A172 (cell line): ENCODE measurements at regions not wholly inside any gene's neighbourhood (a gene's known extent, or its start where the extent isn't known, plus 50 kb on each side); places are given as distances from the start of the nearest gene placed in this dataset.

Experiments used
- DNase-seq: peaks from one replicate; pipeline ENCODE4 v3.0.0-alpha.2; 2015; ENCODE audit warnings: low spot score

- DNase-seq: peak; percentile 20
Observed at GRCh38 chr1:29673669-29674626, 437.6 kb downstream of the PTPRU start.

DNA sequence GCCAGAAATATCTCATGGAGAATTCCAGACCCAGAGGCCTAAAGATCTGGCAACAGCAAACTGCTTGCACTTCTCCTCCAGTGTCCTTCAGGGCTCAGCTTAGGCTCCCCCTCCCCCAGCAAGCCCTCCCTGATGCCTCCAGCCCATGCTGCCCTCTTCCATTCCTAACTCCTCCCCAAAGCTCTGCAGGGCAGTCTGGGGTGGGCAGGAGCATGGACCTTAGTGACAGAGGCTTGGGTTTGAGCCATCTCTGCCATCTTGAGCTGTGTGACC lies 436.8 kb downstream of the PTPRU start:
- no peak for DNase-seq

- no peak for DNase-seq
Observed at GRCh38 chr1:29672416-29673227, 436.3 kb downstream of the PTPRU start.

DNA sequence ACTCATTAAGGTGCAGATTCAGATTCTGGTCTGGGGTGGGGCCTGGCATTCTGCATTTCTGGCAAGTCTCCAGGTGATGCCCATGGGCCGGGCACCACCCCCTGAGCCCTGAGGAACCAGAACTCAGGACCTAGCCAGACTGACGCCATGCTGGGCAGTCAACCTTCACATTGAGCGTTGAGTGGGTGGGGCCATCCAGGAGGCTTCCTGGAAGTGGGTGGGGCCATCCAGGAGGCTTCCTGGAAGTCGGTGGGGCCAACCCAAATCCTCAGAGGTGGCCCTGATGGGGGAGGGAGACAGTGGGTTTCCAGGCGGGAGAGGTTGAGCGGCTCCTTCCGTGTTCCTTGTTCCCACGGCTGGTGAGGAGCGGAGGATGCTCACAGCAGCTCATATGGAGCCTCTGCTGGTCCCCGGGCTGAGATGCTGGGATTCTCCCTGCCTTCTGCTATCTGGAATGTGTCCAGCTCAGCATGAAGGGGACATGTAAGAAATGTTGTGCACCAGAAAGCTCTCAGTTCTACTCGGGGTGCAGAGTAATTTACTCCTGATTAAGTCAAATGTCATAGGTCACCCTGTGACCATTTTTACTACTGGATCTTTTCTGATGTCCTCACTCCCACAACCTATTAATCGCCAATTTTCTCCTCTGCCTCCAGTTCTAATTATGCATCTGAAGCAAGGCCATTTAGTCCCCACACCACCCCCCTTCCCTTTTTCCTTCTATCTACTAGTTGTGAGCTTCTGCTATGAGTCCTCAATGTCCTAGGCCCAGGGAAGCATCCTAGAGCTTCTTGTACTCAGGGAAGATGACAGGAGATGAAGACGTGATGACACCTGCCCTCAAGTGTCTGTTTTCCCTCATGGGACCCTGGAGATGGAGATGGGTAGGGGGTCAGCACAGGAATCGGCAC lies 435.4 kb downstream of the PTPRU start:
- DNase-seq: no peak

GRCh38 chr1:29670752-29671151 lies 434.4 kb downstream of the PTPRU start:
- DNase-seq: no peak

DNA sequence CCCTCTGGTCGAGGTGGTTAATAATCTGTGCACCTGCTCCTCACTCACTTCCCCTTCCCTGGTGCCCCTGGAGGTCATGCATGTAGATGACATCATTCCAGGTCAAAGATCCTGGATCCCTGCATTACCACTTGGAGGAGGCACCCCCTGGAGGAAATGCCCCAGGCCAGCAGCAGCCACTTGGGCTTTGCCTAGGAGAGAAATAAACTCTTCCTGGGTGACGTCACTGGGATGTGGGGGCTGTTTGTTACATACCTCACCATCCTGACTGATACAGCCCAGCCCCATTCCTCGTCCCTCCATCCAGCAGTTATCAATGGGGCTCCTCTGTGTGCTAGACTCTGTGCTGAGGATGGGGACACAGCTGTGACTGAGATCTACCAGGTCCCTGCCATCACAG lies 433.6 kb downstream of the PTPRU start:
- no peak for DNase-seq

- no peak for DNase-seq
Observed at GRCh38 chr1:29669158-29669871, 433.0 kb downstream of the PTPRU start.

GRCh38 chr1:29668551-29669157 lies 432.3 kb downstream of the PTPRU start:
- no peak for DNase-seq

- DNase-seq: no peak
Observed at GRCh38 chr1:29667951-29668350, 431.6 kb downstream of the PTPRU start.

DNA sequence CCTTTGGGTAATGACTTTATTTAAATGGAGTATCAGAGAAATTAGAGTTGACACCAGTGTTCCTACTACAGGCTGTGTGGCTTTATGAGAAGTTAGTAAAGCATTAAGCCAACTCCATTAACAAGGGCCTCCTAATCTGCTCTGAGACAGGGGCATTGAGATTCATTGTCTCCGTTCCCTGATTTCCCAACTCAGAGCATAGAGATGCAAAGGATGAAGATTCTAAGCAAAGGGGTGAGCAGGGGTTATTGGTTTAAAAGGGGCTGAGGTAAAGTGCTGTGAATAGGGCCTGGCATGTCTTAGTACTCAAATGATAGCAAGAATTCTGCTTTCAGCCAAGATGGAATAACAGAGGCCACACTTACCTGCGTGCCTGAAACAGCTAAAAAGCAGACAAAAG lies 428.4 kb downstream of the PTPRU start:
- DNase-seq: no peak

DNA sequence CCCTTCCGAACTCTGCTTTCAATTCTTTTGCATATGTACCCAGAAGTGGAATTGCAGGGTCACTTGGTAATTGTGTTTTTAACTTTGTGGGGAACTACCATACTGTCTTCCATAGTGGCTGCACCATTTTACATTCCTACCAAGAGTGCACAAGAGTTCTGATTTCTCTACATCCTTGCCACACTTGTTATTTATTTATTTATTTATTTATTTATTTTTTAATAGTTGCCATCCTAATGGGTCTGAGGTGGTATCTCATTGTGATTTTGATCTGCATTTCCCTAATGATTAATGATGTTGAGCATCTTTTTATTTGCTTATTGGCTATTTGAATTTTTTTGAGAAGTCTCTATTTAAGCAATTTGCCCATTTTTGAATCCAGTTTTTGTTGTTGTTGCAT lies 422.4 kb downstream of the PTPRU start:
- no peak for DNase-seq

- DNase-seq: no peak
Observed at GRCh38 chr1:29657816-29658215, 421.5 kb downstream of the PTPRU start.

DNA sequence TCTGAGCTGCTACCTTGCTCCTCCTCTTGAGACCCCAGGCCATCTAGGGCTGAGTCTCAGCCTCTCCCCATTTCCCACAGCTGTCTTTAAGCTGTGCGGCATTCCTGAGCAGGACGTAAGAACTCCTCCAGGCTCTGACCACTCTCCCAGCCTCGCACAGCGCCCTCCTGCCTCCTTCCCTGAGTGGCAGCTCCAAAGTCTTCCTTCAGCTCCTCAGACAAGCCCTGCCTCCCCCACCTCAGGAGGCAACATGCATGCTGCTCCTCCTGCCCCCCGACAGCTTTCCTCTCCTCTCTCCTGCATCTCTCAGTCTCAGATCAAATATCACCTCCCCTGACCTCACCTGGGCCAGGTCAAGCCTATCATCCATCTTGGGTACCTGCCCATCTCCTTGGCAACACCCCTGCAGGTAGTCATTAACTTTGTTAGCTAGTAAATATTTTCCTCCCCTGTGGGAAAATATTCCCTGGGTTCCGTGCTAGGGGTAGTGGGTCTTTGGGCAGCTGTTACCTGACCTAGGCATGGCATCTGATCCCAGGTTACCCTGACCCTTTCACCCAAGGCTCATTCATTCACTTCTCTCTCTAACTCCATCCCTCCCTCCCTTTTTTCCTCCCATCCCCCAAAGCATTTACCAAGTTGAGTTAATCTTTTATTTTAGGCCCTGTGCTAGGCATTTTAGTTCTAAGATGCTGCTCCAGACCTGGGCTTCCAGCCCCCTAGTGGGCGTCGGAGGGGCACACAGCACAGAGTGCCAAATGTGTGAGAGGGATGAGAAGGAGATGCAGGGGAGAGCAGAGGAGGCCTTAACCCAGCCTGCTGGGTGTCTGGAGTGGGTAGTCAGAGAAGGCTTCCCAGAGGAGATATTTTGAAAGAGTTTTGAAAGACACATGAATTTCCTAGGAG lies 419.9 kb downstream of the PTPRU start:
- no peak for DNase-seq

DNA sequence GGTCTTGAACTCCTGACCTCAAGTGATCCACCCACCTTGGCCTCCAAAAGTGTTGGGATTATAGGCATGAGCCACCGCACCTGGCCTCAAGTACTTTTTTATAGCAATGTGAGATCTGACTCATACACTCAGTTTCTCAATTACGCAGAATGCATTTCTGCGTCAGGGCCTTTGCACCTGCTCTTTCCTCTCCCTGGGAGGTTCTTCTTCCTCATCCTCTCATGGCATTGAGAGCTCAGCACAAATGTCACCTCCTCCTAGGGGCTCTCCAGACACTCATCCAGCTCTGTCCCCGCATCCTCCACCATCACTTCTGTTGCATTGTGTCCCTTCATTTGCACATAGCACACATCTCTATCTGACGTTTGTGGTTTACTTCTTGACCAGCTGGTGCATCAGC lies 418.8 kb downstream of the PTPRU start:
- DNase-seq: no peak

DNA sequence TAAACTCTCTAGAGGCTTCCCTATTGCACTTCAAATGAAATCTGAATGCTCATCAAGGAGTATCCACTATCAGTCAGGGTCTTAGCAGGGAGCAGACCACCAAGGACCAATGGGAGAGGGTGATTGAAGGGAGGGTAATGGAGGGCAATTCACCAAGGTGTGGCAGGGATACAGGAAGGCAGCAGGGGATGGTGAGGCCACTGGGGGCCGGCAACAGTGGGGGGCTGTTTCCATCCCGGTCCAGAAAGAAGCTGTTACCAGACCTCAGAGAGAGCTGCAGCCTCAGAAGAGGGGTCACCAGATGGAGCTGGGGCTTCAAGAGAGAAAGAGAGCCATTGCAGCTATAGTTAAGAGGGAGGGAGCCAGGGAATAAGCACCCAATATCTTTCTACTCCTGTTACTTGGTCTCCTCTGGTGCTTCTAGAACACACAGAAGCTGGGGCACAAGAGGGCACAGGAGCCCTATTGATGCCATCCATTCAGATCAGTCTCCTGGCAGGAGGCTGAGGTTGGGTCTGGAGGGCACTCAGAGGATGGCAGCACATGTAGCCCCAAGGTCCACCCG lies 417.6 kb downstream of the PTPRU start:
- DNase-seq: no peak

- no peak for DNase-seq
Observed at GRCh38 chr1:29653034-29653810, 416.9 kb downstream of the PTPRU start.

DNA sequence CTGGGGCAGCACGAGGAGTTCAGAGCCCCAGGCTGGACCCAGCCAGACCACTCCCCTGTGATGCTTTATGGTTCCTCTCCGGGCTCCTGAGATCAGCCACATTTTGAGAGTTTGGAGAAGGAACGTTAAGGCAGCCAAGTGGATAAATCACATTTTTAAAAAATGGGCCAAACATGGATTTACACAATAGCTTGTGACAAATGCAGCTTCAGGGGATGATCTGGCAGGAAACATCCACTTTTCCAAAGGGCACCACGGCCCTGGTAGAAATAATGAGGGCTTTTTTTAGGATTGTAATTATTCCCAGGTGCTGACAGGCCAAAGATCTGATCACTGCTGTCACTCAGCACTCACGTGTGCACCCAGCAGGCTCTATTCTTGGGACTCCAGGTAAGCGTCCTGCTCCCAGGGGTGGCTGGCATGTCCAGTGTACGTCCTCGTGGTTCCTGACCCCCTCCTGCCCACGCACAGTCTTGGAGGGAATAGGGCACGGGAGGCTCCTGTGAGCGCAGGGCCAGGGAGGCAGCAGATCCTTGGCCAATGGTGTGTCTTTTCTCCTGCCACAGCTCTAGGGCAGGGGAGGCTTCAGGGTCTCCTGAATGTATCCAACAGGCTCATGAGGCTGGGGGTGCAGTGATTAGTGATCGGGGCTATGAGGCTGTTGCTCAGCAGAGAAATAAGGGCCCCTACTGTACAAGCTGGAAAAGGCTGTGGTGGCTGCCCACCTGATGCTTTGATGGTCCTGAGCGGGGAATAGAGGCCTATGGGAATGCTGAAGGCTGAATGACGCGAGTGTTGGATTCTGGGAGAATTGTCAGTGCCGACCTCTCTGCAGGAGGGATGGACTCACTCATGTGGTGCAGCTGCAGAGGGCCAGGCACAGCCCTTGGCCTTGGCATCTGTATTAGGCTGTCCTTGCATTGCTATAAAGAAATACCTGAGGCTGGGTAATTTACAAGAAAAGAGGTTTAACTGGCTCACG lies 415.7 kb downstream of the PTPRU start:
- no peak for DNase-seq

- no peak for DNase-seq
Observed at GRCh38 chr1:29651246-29651645, 414.9 kb downstream of the PTPRU start.
